GM12873 (cell line): ENCODE measurements at regions not wholly inside any gene's neighbourhood (a gene's known extent, or its start where the extent isn't known, plus 50 kb on each side); places are given as distances from the start of the nearest gene placed in this dataset.

Experiments used
- TF ChIP-seq, protein P1 (sequence below): IDR thresholded peaks from 2 replicates; pipeline ENCODE4 v1.5.1; 2012; ENCODE audit warnings: low read depth, mild to moderate bottlenecking, moderate library complexity, low read length, control low read depth; ENCODE audit not compliant: insufficient read depth; ENCODE audit errors: missing control alignments

DNA sequence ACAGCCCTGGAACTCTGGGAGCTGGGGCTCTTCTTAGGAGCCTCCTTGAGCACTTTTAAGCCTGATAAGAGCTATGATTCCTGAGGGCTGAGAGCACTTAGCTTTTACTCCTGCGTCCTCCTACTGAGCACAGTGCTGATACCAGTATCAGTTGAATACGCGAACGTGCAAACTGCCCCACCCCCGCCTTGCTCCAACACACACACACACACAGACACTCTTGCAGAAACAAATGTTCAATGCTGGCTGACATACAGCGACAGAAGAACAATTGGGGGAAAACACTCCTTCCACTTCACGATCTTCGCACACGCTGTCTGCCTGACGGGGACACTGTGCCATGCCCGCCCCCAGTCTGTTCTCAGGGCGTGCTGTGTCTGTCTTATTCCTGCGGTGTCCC is 57.2 kb upstream of the DLK1 start:
- TF ChIP-seq, protein P1, sequence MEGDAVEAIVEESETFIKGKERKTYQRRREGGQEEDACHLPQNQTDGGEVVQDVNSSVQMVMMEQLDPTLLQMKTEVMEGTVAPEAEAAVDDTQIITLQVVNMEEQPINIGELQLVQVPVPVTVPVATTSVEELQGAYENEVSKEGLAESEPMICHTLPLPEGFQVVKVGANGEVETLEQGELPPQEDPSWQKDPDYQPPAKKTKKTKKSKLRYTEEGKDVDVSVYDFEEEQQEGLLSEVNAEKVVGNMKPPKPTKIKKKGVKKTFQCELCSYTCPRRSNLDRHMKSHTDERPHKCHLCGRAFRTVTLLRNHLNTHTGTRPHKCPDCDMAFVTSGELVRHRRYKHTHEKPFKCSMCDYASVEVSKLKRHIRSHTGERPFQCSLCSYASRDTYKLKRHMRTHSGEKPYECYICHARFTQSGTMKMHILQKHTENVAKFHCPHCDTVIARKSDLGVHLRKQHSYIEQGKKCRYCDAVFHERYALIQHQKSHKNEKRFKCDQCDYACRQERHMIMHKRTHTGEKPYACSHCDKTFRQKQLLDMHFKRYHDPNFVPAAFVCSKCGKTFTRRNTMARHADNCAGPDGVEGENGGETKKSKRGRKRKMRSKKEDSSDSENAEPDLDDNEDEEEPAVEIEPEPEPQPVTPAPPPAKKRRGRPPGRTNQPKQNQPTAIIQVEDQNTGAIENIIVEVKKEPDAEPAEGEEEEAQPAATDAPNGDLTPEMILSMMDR: no peak

DNA sequence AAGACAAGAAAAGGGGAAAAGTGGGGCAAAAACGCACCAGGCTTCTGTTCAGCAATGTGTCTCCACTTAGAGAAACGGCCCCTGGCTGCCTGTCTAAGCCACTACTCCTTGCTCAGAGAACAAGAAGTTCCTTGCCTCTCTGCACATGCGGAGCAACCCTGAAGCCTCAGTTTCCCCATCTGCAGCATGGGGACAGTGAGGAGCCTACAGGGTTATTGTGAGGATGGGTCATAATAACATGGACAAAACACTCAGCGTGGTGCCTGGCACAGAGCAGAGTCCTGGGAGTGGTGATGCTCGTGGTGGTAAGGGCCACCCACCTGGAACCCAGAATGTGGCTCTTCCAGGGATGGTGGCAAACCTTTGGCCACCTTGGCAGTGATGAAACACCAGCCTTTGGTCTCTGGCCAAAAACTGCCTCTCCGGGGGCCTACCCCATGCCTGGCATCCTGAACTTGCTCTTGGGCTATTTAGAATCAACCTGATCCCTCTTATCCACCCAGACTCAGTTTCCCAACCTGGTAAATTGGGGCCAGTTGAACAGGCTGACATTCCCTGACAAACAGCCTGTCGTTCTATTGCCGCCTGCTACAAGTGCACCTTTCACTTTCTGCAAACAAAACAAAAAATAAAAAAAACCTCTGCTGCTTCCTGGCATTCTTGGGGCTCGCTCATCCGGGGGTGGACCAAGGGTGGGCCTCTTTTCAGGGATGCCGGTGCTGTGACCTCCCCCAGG is 56.5 kb upstream of the DLK1 start:
- TF ChIP-seq, protein P1: no peak

DNA sequence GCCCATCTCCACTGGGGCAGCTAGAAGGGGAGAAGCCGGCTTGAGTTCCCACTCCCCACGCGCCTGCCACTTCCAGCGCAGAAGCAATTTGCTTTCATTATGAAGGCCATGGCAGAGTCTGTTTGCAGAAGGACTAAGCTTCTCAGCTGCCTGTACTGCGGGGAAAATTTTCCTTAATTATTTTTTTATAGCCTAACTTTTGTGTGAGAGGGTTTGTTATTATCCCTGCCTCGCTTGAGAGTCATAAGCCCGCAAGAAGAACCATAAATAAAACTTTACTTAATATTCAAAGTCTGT is 56.0 kb upstream of the DLK1 start:
- TF ChIP-seq, protein P1: no peak

DNA sequence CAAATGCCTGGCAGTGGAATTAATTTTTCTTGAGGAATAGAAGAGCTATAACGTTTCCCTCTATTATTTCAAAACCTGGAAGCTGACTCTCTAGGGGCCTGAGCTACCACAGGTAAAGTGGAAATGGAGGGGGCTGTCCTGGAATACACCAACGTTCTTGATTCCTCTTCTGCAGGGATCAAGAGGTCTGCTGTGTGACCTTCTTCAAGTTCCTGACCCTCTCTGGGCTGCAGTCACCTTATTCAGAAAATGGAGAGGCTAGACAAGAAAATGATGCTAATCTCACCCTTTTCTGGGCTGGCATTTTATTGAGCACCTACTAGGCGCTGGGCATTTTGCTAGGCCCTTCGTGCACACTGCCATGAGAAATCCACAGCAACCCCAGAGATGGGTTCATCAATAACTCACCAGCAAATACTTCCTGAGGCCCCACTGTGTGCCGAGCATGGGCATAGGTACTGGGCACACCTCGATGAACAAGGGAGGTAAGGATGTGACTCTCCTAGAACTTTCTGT is 55.2 kb upstream of the DLK1 start:
- TF ChIP-seq, protein P1: no peak

DNA sequence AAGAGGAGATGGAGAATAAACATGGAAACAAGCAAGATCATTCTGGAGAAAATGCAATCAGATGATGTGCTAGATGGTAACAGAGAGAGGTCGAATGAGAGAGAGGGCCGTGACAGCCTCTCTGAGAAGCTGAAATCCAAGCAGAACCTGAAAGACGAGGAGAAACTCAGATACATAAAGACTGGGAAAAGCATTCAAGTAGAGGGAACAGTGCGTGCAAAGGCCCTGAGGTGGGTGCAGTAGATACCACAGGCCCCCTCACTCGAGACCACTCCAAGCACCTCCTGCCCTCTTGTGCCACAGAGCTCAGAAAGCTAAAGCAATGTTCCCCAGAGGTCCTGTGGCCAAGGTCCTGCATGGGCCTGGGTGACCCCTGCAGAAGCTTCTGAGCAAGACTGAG is 54.8 kb upstream of the DLK1 start:
- TF ChIP-seq, protein P1: no peak

DNA sequence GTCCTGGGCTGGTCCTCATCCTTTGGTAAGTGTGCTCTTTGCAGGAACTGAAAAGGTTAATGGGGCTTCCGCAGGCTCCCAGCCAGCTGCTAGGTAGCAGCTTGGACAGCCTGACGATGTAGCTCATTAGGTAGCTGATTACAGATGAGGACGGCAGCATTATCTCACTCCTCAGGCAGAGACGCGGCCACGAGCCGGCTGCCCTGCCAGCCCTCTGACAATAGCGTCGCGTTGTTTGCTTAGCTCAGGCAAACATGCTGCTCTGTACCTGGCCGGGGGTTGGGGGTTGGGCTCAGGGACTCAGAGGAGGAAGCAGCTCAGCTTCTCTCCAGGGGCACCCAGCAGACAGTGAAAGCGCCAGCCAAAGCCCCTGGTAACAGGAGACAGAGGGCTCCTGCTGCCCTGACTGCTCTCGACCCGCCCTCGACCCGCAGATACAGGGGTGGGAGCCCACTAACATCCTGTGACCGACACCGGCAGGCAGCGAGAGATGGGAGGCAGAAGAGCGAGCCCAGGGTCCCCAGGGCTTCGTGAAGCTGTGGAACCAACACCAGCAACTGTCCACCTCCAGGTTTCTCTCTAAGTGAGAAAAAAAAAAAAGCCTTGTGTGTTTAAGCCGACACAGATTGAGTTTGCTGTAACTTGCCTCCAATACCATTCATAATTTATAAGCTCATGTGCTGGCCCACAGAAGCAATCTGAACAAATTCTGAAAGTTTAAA is 53.4 kb upstream of the DLK1 start:
- TF ChIP-seq, protein P1: no peak

DNA sequence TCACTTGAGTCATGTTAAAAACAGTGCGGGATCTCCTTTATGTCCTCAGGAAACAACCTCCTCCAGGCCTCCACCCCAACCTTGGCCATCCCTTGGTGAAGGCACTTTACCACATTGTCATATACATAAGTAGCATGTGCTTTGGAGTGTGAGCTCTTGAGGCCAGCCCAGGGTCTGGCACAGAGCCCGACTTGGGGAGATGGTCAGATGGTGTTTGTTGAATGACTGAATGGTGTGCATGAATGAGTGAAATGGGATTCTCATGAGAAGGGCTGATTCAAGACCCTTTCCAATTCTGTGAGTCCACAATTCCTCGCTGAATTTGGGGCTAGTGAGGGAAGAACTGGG is 52.9 kb upstream of the DLK1 start:
- TF ChIP-seq, protein P1: no peak
